ENCODE measurements at regions not wholly inside any gene's neighbourhood (a gene's known extent, or its start where the extent isn't known, plus 50 kb on each side); places are given as distances from the start of the nearest gene placed in this dataset.
"Not testable (repeated sequence)": the region's sequence is repeated elsewhere in the genome, so short reads cannot be mapped to it uniquely, and the experiment has no call there.

DNA sequence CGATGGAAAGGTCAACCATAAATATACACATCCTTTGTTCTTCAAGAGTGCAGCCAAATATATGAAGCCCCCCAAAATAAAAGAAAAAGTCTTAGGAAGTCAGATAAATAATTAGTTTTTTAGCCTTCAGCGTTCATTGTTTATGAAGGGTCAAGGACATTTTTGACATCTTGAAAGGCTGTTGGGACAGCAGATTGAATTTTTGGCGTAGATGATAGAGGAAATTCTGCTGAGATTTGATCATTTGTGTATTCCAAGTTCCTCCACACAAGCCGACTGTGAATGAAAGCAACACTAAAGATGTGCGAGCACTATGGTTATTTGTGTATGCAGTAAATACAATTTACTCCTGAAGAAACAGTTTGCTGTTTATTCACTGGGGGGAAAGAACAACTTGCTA, 177.8 kb upstream of the PARD3B start:
- no peak for DNase-seq

GRCh38 chr2:204370172-204370718, 175.0 kb upstream of the PARD3B start:
- no peak for DNase-seq

GRCh38 chr2:204373942-204374341, 171.3 kb upstream of the PARD3B start:
- no peak for DNase-seq

GRCh38 chr2:204380141-204380881, 165.0 kb upstream of the PARD3B start:
- no peak for DNase-seq

DNA sequence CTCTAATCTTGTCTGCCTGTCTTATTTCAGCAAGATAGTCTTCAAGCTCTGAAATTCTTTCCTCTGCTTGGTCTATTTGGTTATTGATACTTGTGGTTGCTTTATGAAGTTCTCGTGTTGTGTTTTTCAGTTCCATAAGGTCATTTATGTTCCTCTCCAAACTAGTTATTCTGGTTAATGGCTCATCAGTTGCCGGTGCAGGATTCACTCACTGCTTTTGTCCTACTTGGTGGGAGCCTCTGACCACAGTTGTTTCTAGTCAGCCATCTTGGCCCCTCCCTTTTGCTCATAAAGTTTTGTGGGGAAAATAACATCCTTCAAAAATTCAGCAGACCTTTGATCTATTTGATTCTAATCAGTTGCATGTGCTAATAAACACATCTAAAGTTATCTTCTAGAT, 158.6 kb upstream of the PARD3B start:
- no peak for DNase-seq

- DNase-seq, result no peak
Measured at GRCh38 chr2:204389120-204389519, 156.2 kb upstream of the PARD3B start.

DNA sequence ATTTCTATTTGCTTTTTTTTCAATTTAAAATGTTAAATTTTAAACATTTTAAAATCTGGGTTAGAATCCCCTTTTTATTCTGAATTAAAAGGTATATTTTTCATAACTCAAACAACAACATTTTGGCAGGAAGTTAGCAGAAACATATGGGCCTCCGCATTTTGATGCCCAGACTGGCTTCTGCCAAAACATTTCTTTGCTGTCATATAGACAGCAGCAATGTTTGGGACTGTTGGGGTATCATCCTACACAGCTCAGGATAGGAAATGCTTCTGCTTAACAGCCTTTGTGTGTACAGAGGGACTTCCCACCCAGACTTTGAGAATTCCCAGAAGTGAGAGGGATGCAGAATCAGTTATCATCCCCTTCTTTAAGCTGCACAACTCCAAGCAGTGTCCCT, 155.4 kb upstream of the PARD3B start:
- DNase-seq, result no peak

GRCh38 chr2:204395539-204395938, 149.7 kb upstream of the PARD3B start:
- no peak for DNase-seq

GRCh38 chr2:204401114-204401513, 144.2 kb upstream of the PARD3B start:
- DNase-seq, result no peak

- no peak for DNase-seq
Measured at GRCh38 chr2:204407204-204408014, 137.9 kb upstream of the PARD3B start.

DNA sequence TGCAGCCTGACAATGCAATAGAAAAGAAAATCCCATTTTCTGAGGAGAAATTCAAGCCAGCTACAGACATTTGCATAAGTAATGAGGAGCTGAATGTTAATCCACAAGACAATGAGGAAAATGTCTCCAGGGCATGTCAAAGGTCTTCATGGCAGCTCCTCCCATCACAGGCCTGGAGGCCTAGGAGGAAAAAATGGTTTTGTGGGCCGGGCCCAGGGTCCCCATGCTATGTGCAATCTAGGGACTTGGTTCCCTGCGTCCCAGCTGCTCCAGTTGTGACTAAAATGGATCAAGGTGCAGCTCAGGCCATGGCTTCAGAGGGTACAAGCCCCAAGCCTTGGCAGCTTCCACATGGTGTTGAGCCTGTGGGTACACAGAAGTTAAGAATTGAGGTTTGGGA, 132.5 kb upstream of the PARD3B start:
- DNase-seq, result not testable (repeated sequence)

DNA sequence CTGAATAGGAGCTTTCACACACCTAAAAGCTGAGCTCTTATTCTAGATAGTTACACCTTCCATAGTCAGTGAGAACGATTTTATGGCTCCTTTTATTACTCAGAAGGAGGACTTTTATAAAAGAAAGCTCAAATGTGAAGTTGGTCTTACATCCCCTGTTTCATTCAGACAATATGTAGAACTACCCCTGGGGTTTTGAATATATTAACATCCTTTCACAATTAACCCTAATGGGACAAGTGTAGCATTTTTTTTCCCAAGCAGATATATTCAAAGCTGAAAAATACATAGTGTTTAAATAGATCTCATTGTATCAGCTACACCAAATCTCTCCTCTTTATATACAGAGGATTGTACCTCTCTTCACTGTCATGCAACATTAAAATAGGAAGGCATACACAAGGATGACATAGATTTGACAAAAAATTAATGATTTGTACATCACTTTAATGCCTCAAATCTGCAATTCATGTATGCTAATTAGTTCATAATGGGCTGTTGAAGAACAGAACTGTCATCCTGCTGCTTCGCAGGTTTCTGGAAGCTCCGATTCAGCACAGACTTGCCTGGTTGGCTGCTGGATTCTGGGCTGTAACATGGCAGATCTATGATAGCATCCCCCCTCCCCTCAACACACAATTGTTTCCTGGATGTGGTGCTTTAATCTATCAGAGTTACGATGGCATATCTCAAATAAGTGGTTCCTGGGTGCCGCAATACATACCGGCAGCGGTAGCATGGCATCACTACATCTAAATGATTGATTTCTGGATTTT, 129.7 kb upstream of the PARD3B start:
- no peak for DNase-seq

DNA sequence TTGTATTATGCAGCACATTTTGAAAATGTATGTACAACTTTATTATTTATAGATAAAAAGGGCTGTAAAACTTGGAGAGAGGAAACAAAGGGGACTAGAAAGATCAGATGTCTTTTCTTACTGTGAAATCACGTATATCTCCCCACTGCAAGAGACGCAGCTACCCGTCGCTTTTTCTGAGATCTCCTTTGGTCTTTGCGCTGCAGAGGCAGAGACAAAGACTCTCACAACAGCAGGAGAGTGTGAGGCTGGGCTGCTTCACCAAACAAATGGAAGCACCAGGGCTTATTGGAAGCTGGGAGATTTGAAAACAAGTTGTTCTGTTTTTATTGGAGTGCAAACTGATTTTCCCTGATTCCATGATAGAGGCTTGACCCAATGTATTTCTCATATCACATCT, 129.0 kb upstream of the PARD3B start:
- no peak for DNase-seq

DNA sequence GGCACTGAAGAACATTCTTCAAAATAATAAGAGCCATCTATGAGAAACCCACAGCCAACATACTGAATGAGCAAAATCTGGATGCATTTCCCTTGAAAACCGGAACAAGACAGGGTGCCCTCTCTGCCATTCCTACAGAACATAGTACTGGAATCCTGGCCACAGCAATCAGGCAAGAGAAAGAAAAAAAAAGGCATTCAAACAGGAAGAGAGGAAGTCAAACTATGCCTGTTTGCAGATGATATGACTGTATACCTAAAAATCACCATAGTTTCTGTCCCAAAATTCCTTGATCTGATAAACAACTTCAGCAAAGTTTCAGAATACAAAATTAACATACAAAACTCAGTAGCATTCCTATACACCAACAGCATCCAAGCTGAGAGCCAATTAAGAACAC, 119.5 kb upstream of the PARD3B start:
- no peak for DNase-seq

DNA sequence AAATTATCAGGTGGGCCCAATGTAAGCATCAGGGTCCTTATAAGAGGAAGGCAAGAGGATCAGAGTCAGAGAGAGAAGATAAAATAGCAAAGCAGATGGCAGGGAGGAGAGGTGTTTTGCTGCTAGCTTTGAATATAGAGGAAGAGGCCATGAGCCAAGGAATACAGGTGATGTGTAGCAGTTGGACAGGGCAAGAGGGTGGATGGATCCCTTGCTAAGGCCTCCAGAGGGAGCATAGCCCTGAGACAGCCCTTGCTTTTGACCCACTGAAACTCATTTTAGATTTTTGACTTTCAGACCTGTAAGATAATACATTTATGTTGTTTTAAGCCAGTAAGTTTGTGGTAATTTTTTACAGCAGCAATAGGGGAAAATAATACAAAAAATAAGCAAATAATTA, 116.6 kb upstream of the PARD3B start:
- DNase-seq, result no peak

DNA sequence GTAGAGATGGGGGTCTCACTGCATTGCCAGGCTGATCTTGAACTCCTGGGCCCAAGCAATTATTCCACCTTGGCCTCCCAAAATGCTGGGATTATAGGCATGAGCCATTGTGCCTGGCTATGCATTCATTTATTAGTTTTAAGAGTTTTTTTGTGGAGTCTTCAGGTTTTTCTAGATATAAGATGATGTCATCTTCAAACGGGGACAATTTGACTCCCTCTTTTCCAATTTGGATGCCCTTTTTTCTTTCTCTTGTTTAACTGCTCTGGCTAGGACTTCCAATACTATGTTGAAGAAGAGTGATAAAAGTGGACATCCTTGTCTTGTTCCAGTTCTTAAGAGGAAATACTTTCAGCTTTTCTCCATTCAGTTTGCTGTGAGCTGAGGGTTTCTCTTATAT, 113.7 kb upstream of the PARD3B start:
- DNase-seq, result no peak

DNA sequence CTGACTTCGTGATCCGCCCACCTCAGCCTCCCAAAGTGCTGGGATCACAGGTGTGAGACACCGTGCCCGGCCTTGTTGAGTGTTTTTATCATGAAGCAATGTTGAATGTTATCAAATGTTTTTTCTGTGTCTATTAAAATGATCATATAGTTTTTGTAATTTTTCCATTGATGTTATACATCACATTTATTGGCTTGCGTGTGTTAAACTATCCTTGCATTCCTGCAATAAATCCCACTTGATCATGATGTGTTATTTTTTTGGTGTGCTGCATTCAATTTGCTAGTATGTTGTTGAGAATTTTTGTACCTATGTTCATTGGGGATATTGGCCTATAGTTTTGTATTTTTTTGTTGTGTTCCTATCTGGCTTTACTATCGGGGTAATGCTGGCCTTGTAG, 113.1 kb upstream of the PARD3B start:
- DNase-seq, result no peak

DNA sequence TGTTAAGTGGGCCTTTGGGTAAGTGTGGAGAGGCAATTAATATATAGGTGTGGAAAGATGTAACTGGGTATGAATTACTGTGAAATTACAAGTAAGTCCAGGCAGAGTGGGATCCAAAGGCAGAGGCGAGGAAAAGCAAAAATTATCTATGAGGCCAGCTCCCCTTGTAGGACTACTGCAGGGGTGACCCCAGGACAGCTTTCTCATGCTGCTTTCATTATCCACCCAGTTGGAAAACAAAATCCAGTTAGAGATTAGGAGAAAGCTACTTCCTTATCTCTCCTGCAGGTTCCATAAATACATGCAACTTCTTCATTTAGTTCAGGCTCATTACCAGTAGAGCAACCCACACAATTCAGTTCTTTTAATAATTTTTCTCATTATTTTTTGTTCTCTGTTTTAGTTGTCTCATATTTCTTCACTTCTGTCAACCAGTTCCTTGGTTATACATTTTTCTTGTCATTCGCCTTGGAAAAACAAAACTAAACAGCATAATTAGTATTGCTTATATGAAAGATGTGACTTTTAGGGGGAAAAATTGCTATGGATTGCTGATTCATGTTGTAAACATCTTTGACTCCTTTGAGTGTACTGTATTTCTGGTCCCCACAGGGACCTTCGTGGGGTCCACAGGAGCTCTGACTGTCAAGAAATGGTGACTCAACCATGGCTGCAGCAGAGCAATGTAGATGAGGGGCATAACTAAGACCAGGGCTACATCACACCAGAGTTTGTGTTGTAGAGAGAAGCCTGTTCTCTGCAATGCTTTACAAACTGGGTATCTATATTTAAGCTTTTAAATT, 110.4 kb upstream of the PARD3B start:
- no peak for DNase-seq

GRCh38 chr2:204436230-204436629, 109.0 kb upstream of the PARD3B start:
- no peak for DNase-seq

DNA sequence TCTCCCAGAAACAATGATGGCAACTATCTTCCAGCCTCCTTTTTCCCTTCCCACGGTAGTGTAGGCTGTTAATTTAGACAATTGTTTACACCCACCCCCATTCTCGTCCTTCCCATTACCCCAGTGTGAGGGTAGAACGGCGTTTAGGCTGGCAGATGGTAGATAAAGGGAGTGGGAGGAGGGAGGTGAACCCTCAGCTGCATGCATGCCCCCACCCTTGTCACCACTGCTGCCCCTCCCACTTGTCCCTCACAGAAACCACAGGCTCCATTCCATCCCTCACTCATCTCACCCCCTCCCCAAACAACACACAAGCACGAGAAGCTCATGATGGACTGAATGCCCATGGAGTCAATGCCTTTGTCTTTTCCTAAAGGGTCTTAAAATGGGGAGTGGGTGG, 107.9 kb upstream of the PARD3B start:
- no peak for DNase-seq

DNA sequence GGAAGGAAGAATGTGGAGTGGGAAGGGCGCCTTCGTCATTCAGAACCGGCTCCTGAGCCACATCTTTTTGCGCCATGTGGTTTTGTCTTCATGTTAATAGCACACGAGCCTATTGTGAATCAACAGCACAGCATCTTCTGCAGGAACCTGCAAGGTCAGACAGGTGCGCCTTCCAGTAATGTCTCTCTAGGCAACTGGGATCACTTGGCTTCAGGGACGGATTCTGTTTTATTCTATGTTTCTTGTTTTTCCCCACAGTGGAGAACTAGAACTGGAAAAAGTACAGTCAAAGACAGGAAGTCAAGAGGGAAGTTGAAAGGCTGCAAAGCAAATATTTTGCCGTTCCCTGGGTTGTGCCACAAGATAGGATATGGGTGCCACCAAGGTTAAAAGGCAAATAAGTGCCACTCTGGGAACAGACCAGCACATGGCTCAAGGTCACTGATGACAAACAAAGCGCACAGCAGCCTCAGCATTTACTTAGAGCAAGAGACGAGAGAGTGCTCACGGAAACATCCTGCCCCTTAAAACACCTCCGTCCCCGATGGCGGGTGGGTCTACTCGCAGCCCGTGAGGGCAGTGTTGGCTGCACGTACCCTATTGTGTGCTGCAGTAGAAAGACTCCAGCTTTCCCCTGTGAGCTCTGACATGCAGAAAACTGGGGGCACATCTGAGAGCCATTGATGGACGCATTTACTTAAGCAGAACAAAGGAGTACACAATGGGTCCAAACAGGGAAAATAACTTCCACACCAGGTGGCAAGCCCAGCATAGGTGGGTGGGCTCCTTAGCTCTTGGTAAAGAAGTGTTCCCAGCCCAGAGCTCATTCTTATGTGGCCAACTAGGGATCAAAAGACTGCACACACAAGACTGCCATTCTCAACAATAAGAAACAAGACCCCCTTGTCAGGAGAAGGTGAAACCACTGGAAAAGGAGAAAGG, 107.2 kb upstream of the PARD3B start:
- DNase-seq, result no peak

All from activated gamma-delta T cell (primary cell).